ENCODE measurements at regions not wholly inside any gene's neighbourhood (a gene's known extent, or its start where the extent isn't known, plus 50 kb on each side); places are given as distances from the start of the nearest gene placed in this dataset.

DNA sequence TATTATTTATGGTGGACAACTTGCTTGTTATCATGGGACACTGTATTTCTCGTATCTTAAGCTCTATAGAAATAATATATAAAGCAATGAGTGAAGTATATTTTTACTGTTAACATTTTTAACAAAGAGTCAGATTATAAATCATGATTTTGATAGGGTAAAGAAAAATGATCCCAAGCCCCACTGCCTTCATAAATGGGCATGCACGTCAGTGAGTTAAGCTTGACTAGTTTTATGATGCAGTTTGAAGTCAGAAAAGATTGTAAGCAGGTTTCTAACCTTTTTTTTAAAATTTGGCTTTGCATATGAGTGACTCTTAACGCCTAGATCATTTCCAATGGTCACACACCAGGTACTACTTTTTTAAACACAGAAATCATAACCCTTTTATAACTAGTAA lies 152.8 kb downstream of the GNAT3 start:
- TF ChIP-seq, protein P1, sequence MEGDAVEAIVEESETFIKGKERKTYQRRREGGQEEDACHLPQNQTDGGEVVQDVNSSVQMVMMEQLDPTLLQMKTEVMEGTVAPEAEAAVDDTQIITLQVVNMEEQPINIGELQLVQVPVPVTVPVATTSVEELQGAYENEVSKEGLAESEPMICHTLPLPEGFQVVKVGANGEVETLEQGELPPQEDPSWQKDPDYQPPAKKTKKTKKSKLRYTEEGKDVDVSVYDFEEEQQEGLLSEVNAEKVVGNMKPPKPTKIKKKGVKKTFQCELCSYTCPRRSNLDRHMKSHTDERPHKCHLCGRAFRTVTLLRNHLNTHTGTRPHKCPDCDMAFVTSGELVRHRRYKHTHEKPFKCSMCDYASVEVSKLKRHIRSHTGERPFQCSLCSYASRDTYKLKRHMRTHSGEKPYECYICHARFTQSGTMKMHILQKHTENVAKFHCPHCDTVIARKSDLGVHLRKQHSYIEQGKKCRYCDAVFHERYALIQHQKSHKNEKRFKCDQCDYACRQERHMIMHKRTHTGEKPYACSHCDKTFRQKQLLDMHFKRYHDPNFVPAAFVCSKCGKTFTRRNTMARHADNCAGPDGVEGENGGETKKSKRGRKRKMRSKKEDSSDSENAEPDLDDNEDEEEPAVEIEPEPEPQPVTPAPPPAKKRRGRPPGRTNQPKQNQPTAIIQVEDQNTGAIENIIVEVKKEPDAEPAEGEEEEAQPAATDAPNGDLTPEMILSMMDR (conservative IDR thresholded peaks at IDR 0.05), result no peak
- no peak for TF ChIP-seq EZH2 (IDR thresholded peaks at IDR 0.05; ENCODE audit: low read depth)

Data from PC-9 (cell line).